ENCODE measurements at regions not wholly inside any gene's neighbourhood (a gene's known extent, or its start where the extent isn't known, plus 50 kb on each side); places are given as distances from the start of the nearest gene placed in this dataset.

DNA sequence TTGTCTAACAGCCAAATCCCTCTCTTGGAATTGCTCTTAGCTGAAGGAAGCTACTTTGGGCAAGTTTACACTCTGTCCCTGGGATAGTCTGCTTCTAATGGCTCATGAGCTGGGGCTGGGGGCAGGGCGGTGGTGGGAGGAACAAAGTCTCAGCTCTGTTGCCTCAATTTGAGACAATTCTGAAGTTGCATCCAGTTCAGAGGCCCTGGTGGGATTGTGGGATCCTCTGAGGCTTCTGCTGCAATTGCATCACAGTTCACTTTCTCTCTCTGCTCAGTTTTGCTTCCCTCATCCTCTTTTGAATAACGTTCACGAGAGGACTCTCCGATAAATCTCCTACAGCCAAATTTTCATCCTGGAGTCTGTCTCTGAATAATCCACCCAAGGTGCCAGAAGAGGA is 440.6 kb upstream of the SLC35B3 start:
- Histone ChIP-seq H3K4ac (ENCODE audit: low read depth, low read length) (no peak overlapping the region), H2BK5ac (ENCODE audit: low read depth, low read length, poor library complexity) (no peak overlapping the region), H3K27me3 (ENCODE audit: insufficient read depth, low read length) (no peaks in the 10 kb centered on the region), H4K8ac (ENCODE audit: low read depth, low read length) (no peak overlapping the region), H4K12ac (ENCODE audit: low read depth, low read length) (no peak overlapping the region), H2AFZ (ENCODE audit: insufficient read depth, low read length, poor library complexity) (no peak overlapping the region), H3K18ac (ENCODE audit: low read length) (no peak overlapping the region), H3K14ac (ENCODE audit: low read length) (no peak overlapping the region), H3K79me2 (ENCODE audit: control insufficient read depth, insufficient read depth, low read length, poor library complexity) (no peaks in the 10 kb centered on the region), H4K91ac (ENCODE audit: low read depth, low read length) (no peak overlapping the region), H3K23ac (ENCODE audit: low read length) (no peak overlapping the region), H2AK5ac (ENCODE audit: low read length) (no peak overlapping the region), H3K9ac (ENCODE audit: low read length) (no peak overlapping the region), H3K4me3 (ENCODE audit: low read depth, low read length) (no peak overlapping the region), H2BK120ac (ENCODE audit: insufficient read depth, low read length, poor library complexity) (no peak overlapping the region), H3K4me2 (ENCODE audit: low read length) (no peak overlapping the region), H3K9me3 (ENCODE audit: insufficient read depth, low read depth, low read length) (no peaks in the 10 kb centered on the region), H3K36me3 (ENCODE audit: control insufficient read depth in 1 of 2, insufficient read depth in 2 of 2, low read length in 2 of 2) (no peaks in the 10 kb centered on the region), H3K4me1 (ENCODE audit: control insufficient read depth in 1 of 2, insufficient read depth in 2 of 2, low read length in 2 of 2) (no peaks in the 10 kb centered on the region), H3K79me1 (ENCODE audit: low read length) (no peaks in the 10 kb centered on the region), H2BK12ac (ENCODE audit: low read length) (no peak overlapping the region), H3K27ac (ENCODE audit: low read depth, low read length) (no peak overlapping the region)
- no CpG with 5 or more reads among the region's 4 CpGs for WGBS (ENCODE audit: extremely low coverage, insufficient coverage, insufficient read length)
- DNase-seq: no peak

GRCh38 chr6:8872589-8872988 is 437.2 kb upstream of the SLC35B3 start:
- no peak overlapping the region for H2AFZ ChIP-seq (ENCODE audit: insufficient read depth, low read length, poor library complexity)
- H3K9ac ChIP-seq (ENCODE audit: low read length): no peak overlapping the region
- no CpG with 5 or more reads among the region's 3 CpGs for WGBS (ENCODE audit: extremely low coverage, insufficient coverage, insufficient read length)
- H3K79me1 ChIP-seq (ENCODE audit: low read length): no peaks in the 10 kb centered on the region
- no peak overlapping the region for H3K14ac ChIP-seq (ENCODE audit: low read length)
- H3K4ac ChIP-seq (ENCODE audit: low read depth, low read length): no peak overlapping the region
- no peaks in the 10 kb centered on the region for H3K27me3 ChIP-seq (ENCODE audit: insufficient read depth, low read length)
- H3K23ac ChIP-seq (ENCODE audit: low read length): no peak overlapping the region
- no peak overlapping the region for H2AK5ac ChIP-seq (ENCODE audit: low read length)
- no peak overlapping the region for H2BK5ac ChIP-seq (ENCODE audit: low read depth, low read length, poor library complexity)
- no peaks in the 10 kb centered on the region for H3K36me3 ChIP-seq (ENCODE audit: control insufficient read depth in 1 of 2, insufficient read depth in 2 of 2, low read length in 2 of 2)
- H3K18ac ChIP-seq (ENCODE audit: low read length): no peak overlapping the region
- no peaks in the 10 kb centered on the region for H3K9me3 ChIP-seq (ENCODE audit: insufficient read depth, low read depth, low read length)
- no peak overlapping the region for H3K4me2 ChIP-seq (ENCODE audit: low read length)
- no peak overlapping the region for H2BK120ac ChIP-seq (ENCODE audit: insufficient read depth, low read length, poor library complexity)
- H3K79me2 ChIP-seq (ENCODE audit: control insufficient read depth, insufficient read depth, low read length, poor library complexity): no peaks in the 10 kb centered on the region
- no peak overlapping the region for H4K12ac ChIP-seq (ENCODE audit: low read depth, low read length)
- no peak overlapping the region for H4K8ac ChIP-seq (ENCODE audit: low read depth, low read length)
- H3K4me3 ChIP-seq (ENCODE audit: low read depth, low read length): no peak overlapping the region
- DNase-seq: no peak
- no peak overlapping the region for H2BK12ac ChIP-seq (ENCODE audit: low read length)
- H3K27ac ChIP-seq (ENCODE audit: low read depth, low read length): no peak overlapping the region
- no peaks in the 10 kb centered on the region for H3K4me1 ChIP-seq (ENCODE audit: control insufficient read depth in 1 of 2, insufficient read depth in 2 of 2, low read length in 2 of 2)
- H4K91ac ChIP-seq (ENCODE audit: low read depth, low read length): no peak overlapping the region

- H2AK5ac ChIP-seq (ENCODE audit: low read length): no peak overlapping the region
- no peak overlapping the region for H2BK120ac ChIP-seq (ENCODE audit: insufficient read depth, low read length, poor library complexity)
- H4K91ac ChIP-seq (ENCODE audit: low read depth, low read length): no peak overlapping the region
- H3K23ac ChIP-seq (ENCODE audit: low read length): no peak overlapping the region
- no CpG with 5 or more reads among the region's 3 CpGs for WGBS (ENCODE audit: extremely low coverage, insufficient coverage, insufficient read length)
- no peak overlapping the region for H3K18ac ChIP-seq (ENCODE audit: low read length)
- H3K4me1 ChIP-seq (ENCODE audit: control insufficient read depth in 1 of 2, insufficient read depth in 2 of 2, low read length in 2 of 2): peaks cover 2% of the 10 kb centered on the region in 2 experiments
- H3K79me2 ChIP-seq (ENCODE audit: control insufficient read depth, insufficient read depth, low read length, poor library complexity): no peaks in the 10 kb centered on the region
- DNase-seq: no peak
- no peak overlapping the region for H4K8ac ChIP-seq (ENCODE audit: low read depth, low read length)
- H3K79me1 ChIP-seq (ENCODE audit: low read length): no peaks in the 10 kb centered on the region
- H2BK5ac ChIP-seq (ENCODE audit: low read depth, low read length, poor library complexity): no peak overlapping the region
- no peak overlapping the region for H2AFZ ChIP-seq (ENCODE audit: insufficient read depth, low read length, poor library complexity)
- H3K27ac ChIP-seq (ENCODE audit: low read depth, low read length): no peak overlapping the region
- H3K4me2 ChIP-seq (ENCODE audit: low read length): no peak overlapping the region
- H3K27me3 ChIP-seq (ENCODE audit: insufficient read depth, low read length): no peaks in the 10 kb centered on the region
- no peak overlapping the region for H4K12ac ChIP-seq (ENCODE audit: low read depth, low read length)
- H3K9me3 ChIP-seq (ENCODE audit: insufficient read depth, low read depth, low read length): no peaks in the 10 kb centered on the region
- no peak overlapping the region for H3K9ac ChIP-seq (ENCODE audit: low read length)
- no peak overlapping the region for H3K14ac ChIP-seq (ENCODE audit: low read length)
- H3K4ac ChIP-seq (ENCODE audit: low read depth, low read length): no peak overlapping the region
- H2BK12ac ChIP-seq (ENCODE audit: low read length): no peak overlapping the region
- no peaks in the 10 kb centered on the region for H3K36me3 ChIP-seq (ENCODE audit: control insufficient read depth in 1 of 2, insufficient read depth in 2 of 2, low read length in 2 of 2)
- H3K4me3 ChIP-seq (ENCODE audit: low read depth, low read length): no peak overlapping the region
These were observed 430.1 kb upstream of the SLC35B3 start for GRCh38 chr6:8865451-8865850.

GRCh38 chr6:8860671-8861070 is 425.3 kb upstream of the SLC35B3 start:
- no peak overlapping the region for H4K12ac ChIP-seq (ENCODE audit: low read depth, low read length)
- no peak overlapping the region for H3K9ac ChIP-seq (ENCODE audit: low read length)
- H2AFZ ChIP-seq (ENCODE audit: insufficient read depth, low read length, poor library complexity): no peak overlapping the region
- DNase-seq: no peak
- no peak overlapping the region for H3K18ac ChIP-seq (ENCODE audit: low read length)
- H2BK5ac ChIP-seq (ENCODE audit: low read depth, low read length, poor library complexity): no peak overlapping the region
- no peak overlapping the region for H2BK12ac ChIP-seq (ENCODE audit: low read length)
- H3K27ac ChIP-seq (ENCODE audit: low read depth, low read length): no peak overlapping the region
- H3K4me1 ChIP-seq (ENCODE audit: control insufficient read depth in 1 of 2, insufficient read depth in 2 of 2, low read length in 2 of 2): peaks cover 2% of the 10 kb centered on the region in 2 experiments
- H3K27me3 ChIP-seq (ENCODE audit: insufficient read depth, low read length): no peaks in the 10 kb centered on the region
- no peak overlapping the region for H3K14ac ChIP-seq (ENCODE audit: low read length)
- no peaks in the 10 kb centered on the region for H3K79me2 ChIP-seq (ENCODE audit: control insufficient read depth, insufficient read depth, low read length, poor library complexity)
- no peak overlapping the region for H3K4me2 ChIP-seq (ENCODE audit: low read length)
- no peaks in the 10 kb centered on the region for H3K36me3 ChIP-seq (ENCODE audit: control insufficient read depth in 1 of 2, insufficient read depth in 2 of 2, low read length in 2 of 2)
- no peak overlapping the region for H4K8ac ChIP-seq (ENCODE audit: low read depth, low read length)
- no peaks in the 10 kb centered on the region for H3K79me1 ChIP-seq (ENCODE audit: low read length)
- H3K23ac ChIP-seq (ENCODE audit: low read length): no peak overlapping the region
- no peak overlapping the region for H2BK120ac ChIP-seq (ENCODE audit: insufficient read depth, low read length, poor library complexity)
- H3K4ac ChIP-seq (ENCODE audit: low read depth, low read length): no peak overlapping the region
- H3K9me3 ChIP-seq (ENCODE audit: insufficient read depth, low read depth, low read length): no peaks in the 10 kb centered on the region
- no peak overlapping the region for H2AK5ac ChIP-seq (ENCODE audit: low read length)
- H3K4me3 ChIP-seq (ENCODE audit: low read depth, low read length): no peak overlapping the region
- H4K91ac ChIP-seq (ENCODE audit: low read depth, low read length): no peak overlapping the region
